Neural progenitor cell (in vitro differentiated cells): ENCODE measurements at regions not wholly inside any gene's neighbourhood (a gene's known extent, or its start where the extent isn't known, plus 50 kb on each side); places are given as distances from the start of the nearest gene placed in this dataset.

Experiments used
- CTCF ChIP-seq: fragments of 200-600 bp; sonication (generic); IDR thresholded peaks from 2 replicates; pipeline ENCODE4 v1.5.1; 2017; ENCODE audit warnings: antibody characterized with exemption, mild to moderate bottlenecking
- EZH2 ChIP-seq: fragments of 200-600 bp; sonication (generic); IDR thresholded peaks from 2 replicates; pipeline ENCODE4 v1.6.1; 2017; ENCODE audit warnings: antibody characterized with exemption, mild to moderate bottlenecking, moderate library complexity
- EZH2phosphoT487 ChIP-seq: fragments of 200-600 bp; sonication (generic); IDR thresholded peaks from 2 replicates; pipeline ENCODE4 v1.6.1; 2017; ENCODE audit warnings: antibody characterized with exemption

DNA sequence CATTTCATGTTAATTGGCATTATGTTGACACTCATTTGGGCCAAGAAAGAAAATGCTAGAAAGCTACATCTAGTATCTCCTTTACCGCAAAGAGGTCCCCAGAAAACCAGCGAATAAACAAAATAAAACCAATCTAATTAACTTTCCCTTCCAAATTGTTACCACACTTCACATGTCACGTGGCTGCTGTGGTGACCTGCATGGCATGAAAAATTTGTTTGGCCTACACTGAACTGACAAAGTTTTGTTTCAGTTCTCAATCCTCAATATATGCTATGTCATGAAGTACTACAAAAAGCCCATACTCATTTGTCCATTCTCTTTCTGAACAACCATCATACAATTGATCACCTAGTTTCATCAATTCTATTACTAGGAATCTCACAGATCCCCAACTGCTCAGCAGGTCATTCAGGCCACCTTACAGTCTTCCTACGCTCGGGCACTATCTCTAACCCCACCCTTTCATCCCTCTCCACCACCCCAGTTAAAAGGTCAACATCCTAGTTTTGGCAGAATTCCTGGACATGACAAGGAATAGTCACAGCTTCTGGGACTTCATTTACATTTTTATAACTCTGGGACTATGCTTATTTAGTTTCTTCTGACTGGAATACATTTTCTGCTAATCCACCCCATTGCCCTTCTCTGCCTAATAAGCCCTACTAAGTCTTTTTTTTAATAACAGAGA is 480.4 kb downstream of the IGSF11 start:
- no peak for TF ChIP-seq CTCF
- no peak for TF ChIP-seq EZH2
- TF ChIP-seq EZH2phosphoT487 = no peak
